ENCODE measurements at regions not wholly inside any gene's neighbourhood (a gene's known extent, or its start where the extent isn't known, plus 50 kb on each side); places are given as distances from the start of the nearest gene placed in this dataset.

GRCh38 chr7:80302078-80302477 lies 167.4 kb downstream of the GNAI1 start:
- TF ChIP-seq YY1 (IDR thresholded peaks at IDR 0.05) (no peak), RAD21 (IDR thresholded peaks at IDR 0.05) (no peak), TAF1 (conservative IDR thresholded peaks at IDR 0.05) (no peak), ZBTB33 (IDR thresholded peaks at IDR 0.05) (no peak), GABPA (IDR thresholded peaks at IDR 0.05 in 1 of 2, conservative IDR thresholded peaks at IDR 0.05 in 1 of 2) (no peak), RXRA (IDR thresholded peaks at IDR 0.05) (no peak), HNF4A (conservative IDR thresholded peaks at IDR 0.05) (no peak), FOXA2 (IDR thresholded peaks at IDR 0.05) (no peak), ATF3 (IDR thresholded peaks at IDR 0.05) (no peak), EGR1 (IDR thresholded peaks at IDR 0.05; ENCODE audit: low read depth in 2 of 2) (no peak), JUND (IDR thresholded peaks at IDR 0.05) (no peak)
- TF ChIP-seq, protein P1, sequence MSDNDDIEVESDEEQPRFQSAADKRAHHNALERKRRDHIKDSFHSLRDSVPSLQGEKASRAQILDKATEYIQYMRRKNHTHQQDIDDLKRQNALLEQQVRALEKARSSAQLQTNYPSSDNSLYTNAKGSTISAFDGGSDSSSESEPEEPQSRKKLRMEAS (IDR thresholded peaks at IDR 0.05), result no peak
- no peak overlapping the region for H3K9ac ChIP-seq (ENCODE audit: low read depth in 1 of 2, low read length in 2 of 2)
- 85% methylated on average over 5 of the region's 5 CpGs for WGBS

GRCh38 chr7:80298201-80298600 lies 163.6 kb downstream of the GNAI1 start:
- no peak for DNase-seq (ENCODE audit: low spot score)
- Histone ChIP-seq H3K4me3 (ENCODE audit: low read depth in 1 of 3, low read length in 3 of 3) (no peak overlapping the region), H3K9ac (ENCODE audit: low read depth in 1 of 2, low read length in 2 of 2) (no peak overlapping the region), H3K4me1 (ENCODE audit: control insufficient read depth in 4 of 4, insufficient read depth in 4 of 4, low read length in 3 of 4) (no peaks in the 10 kb centered on the region), H3K27ac (ENCODE audit: low read depth in 1 of 2, low read length in 2 of 2) (no peak overlapping the region), H3K9me3 (ENCODE audit: control insufficient read depth in 4 of 4, low read length in 3 of 4) (no peaks in the 10 kb centered on the region), H3K36me3 (ENCODE audit: control insufficient read depth in 4 of 4, insufficient read depth in 3 of 4, low read depth in 1 of 4, low read length in 3 of 4) (no peaks in the 10 kb centered on the region), H3K27me3 (ENCODE audit: control insufficient read depth in 4 of 4, insufficient read depth in 4 of 4, low read length in 3 of 4) (no peaks in the 10 kb centered on the region)
- TF ChIP-seq EGR1 (IDR thresholded peaks at IDR 0.05; ENCODE audit: low read depth in 2 of 2), result no peak
- no peak for TF ChIP-seq RXRA (IDR thresholded peaks at IDR 0.05)
- no peak for TF ChIP-seq HNF4G (IDR thresholded peaks at IDR 0.05)
- no peak for TF ChIP-seq FOXA1 (IDR thresholded peaks at IDR 0.05)
- no peak for TF ChIP-seq JUND (IDR thresholded peaks at IDR 0.05)
- no peak for TF ChIP-seq YY1 (IDR thresholded peaks at IDR 0.05)
- no peak for TF ChIP-seq RAD21 (IDR thresholded peaks at IDR 0.05)
- no peak for TF ChIP-seq CTCF (IDR thresholded peaks at IDR 0.05; ENCODE audit: low read depth, low read length, missing input control)
- TF ChIP-seq HNF4A (conservative IDR thresholded peaks at IDR 0.05), result no peak
- no peak for TF ChIP-seq ZBTB33 (IDR thresholded peaks at IDR 0.05)
- no peak for TF ChIP-seq ATF3 (IDR thresholded peaks at IDR 0.05)
- TF ChIP-seq REST (IDR thresholded peaks at IDR 0.05), result no peak
- TF ChIP-seq NR2F2 (IDR thresholded peaks at IDR 0.05), result no peak
- TF ChIP-seq GABPA (IDR thresholded peaks at IDR 0.05 in 1 of 2, conservative IDR thresholded peaks at IDR 0.05 in 1 of 2), result no peak
- TF ChIP-seq SP1 (IDR thresholded peaks at IDR 0.05), result no peak
- no peak for TF ChIP-seq TAF1 (conservative IDR thresholded peaks at IDR 0.05)
- TF ChIP-seq FOXA2 (IDR thresholded peaks at IDR 0.05), result no peak
- TF ChIP-seq, protein P1 (IDR thresholded peaks at IDR 0.05), result no peak

More at GRCh38 chr7:80302078-80302477, 167.4 kb downstream of the GNAI1 start:
- Histone ChIP-seq H3K27ac (ENCODE audit: low read depth in 1 of 2, low read length in 2 of 2) (no peak overlapping the region), H3K4me3 (ENCODE audit: low read depth in 1 of 3, low read length in 3 of 3) (no peak overlapping the region), H3K9me3 (ENCODE audit: control insufficient read depth in 4 of 4, low read length in 3 of 4) (no peaks in the 10 kb centered on the region), H3K4me1 (ENCODE audit: control insufficient read depth in 4 of 4, insufficient read depth in 4 of 4, low read length in 3 of 4) (no peaks in the 10 kb centered on the region), H3K36me3 (ENCODE audit: control insufficient read depth in 4 of 4, insufficient read depth in 3 of 4, low read depth in 1 of 4, low read length in 3 of 4) (no peaks in the 10 kb centered on the region), H3K27me3 (ENCODE audit: control insufficient read depth in 4 of 4, insufficient read depth in 4 of 4, low read length in 3 of 4) (no peaks in the 10 kb centered on the region)
- no peak for DNase-seq (ENCODE audit: low spot score)

All from liver (tissue), 8 donors.